ENCODE measurements at regions not wholly inside any gene's neighbourhood (a gene's known extent, or its start where the extent isn't known, plus 50 kb on each side); places are given as distances from the start of the nearest gene placed in this dataset.

GRCh38 chr2:144605231-144605840 lies 85.4 kb upstream of the ZEB2 start:
- TF ChIP-seq EZH2 (IDR thresholded peaks at IDR 0.05; ENCODE audit: borderline replicate concordance, insufficient read depth, low read depth, low read length, poor library complexity, severe bottlenecking) (no peak), CTCF (IDR thresholded peaks at IDR 0.05) (no peak)
